ENCODE measurements at regions not wholly inside any gene's neighbourhood (a gene's known extent, or its start where the extent isn't known, plus 50 kb on each side); places are given as distances from the start of the nearest gene placed in this dataset.

GRCh38 chr6:115120391-115120790, 777.6 kb upstream of the HS3ST5 start:
- H3K27ac ChIP-seq, result no peak overlapping the region
- WGBS (ENCODE audit: missing lambda C conversion rate), result 41% methylated on average over 1 of the region's 1 CpG
- FAIRE-seq (no peak), ATAC-seq (no peak), DNase-seq (ENCODE audit: low read depth in 1 of 2, low spot score in 1 of 2) (no peak)
- no peaks in the 10 kb centered on the region for H3K9me3 ChIP-seq
- ChIA-PET POLR2A (no interaction called here), CTCF (no interaction called here)
- H3K4me1 ChIP-seq, result no peaks in the 10 kb centered on the region
- no peak overlapping the region for H3K4me3 ChIP-seq
- TF ChIP-seq E2F6 (IDR thresholded peaks at IDR 0.05; ENCODE audit: borderline replicate concordance, low read depth) (no peak), POLR2A (IDR thresholded peaks at IDR 0.05; ENCODE audit: low read length) (no peak), JUN (IDR thresholded peaks at IDR 0.05) (no peak), ESRRA (IDR thresholded peaks at IDR 0.05; ENCODE audit: borderline replicate concordance, low read length) (no peak), HOXB5 (CRISPR knock-in tag; IDR thresholded peaks at IDR 0.05) (no peak), FOXS1 (CRISPR knock-in tag; IDR thresholded peaks at IDR 0.05) (no peak), EP300 (IDR thresholded peaks at IDR 0.05) (no peak), FOSL2 (IDR thresholded peaks at IDR 0.05) (no peak), FOSL2 (CRISPR knock-in tag; IDR thresholded peaks at IDR 0.05) (no peak), ZSCAN20 (CRISPR knock-in tag; IDR thresholded peaks at IDR 0.05) (no peak), NFE2L2 (conservative IDR thresholded peaks at IDR 0.05; ENCODE audit: low read length) (no peak), CHD2 (IDR thresholded peaks at IDR 0.05; ENCODE audit: low read length, partially characterized antibody) (no peak), HOXB13 (CRISPR knock-in tag; IDR thresholded peaks at IDR 0.05; ENCODE audit: low read depth) (no peak), CBX8 (IDR thresholded peaks at IDR 0.05) (no peak)
- no peak overlapping the region for H3K4me2 ChIP-seq

- TF ChIP-seq FOSL2 (IDR thresholded peaks at IDR 0.05), result no peak
- no peak for TF ChIP-seq FOSL2 (CRISPR knock-in tag; IDR thresholded peaks at IDR 0.05)
- TF ChIP-seq RFX5 (IDR thresholded peaks at IDR 0.05), result no peak
- TF ChIP-seq SMC3 (IDR thresholded peaks at IDR 0.05), result no peak
- no peak for TF ChIP-seq JUNB (IDR thresholded peaks at IDR 0.05)
- TF ChIP-seq FOSB (CRISPR knock-in tag; IDR thresholded peaks at IDR 0.05), result no peak
- TF ChIP-seq NR3C1 (IDR thresholded peaks at IDR 0.05), result no peak
- TF ChIP-seq PHF8 (IDR thresholded peaks at IDR 0.05; ENCODE audit: borderline replicate concordance, low read depth), result no peak
- no peak for TF ChIP-seq MAFK (IDR thresholded peaks at IDR 0.05; ENCODE audit: partially characterized antibody)
- no peak for TF ChIP-seq CHD2 (IDR thresholded peaks at IDR 0.05; ENCODE audit: low read length, partially characterized antibody)
- no peak for TF ChIP-seq ZC3H11A (IDR thresholded peaks at IDR 0.05)
- TF ChIP-seq RARB (CRISPR knock-in tag; IDR thresholded peaks at IDR 0.05), result no peak
- TF ChIP-seq HMGXB4 (CRISPR knock-in tag; IDR thresholded peaks at IDR 0.05; ENCODE audit: borderline replicate concordance), result no peak
- no peak for DNase-seq (ENCODE audit: low read depth in 1 of 2, low spot score in 1 of 2)
- no peaks in the 10 kb centered on the region for H3K9me3 ChIP-seq
- POLR2A ChIA-PET, result no interaction called here
- no peak overlapping the region for H3K27ac ChIP-seq
- no peaks in the 10 kb centered on the region for H3K4me1 ChIP-seq
- ATAC-seq, result no peak
- CTCF ChIA-PET, result no interaction called here
- H3K4me3 ChIP-seq, result no peak overlapping the region
- H3K4me2 ChIP-seq, result no peak overlapping the region
- no peak for FAIRE-seq
- 0% methylated on average over 2 of the region's 2 CpGs for whole genome bisulfite sequencing (ENCODE audit: missing lambda C conversion rate)
These were observed 748.6 kb upstream of the HS3ST5 start for GRCh38 chr6:115091461-115091860.

DNA sequence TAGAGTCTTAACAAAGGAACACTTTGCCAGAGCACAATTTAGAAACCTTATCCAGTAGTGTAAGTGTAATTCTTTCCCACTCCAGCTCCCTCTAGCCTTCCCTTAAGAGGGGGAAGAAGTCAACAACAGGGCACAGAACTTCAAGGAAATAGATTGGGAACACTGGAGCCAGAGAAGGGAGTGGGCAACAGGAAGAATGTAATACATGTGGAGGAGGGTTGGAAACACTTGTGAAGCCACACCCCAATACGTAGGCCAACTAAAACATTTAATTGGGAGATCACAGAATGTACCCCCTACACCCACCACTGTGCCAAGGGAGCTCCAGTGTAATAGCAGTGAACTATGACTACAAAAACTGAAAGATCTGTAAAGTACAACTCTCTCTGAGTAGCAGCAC, 735.7 kb upstream of the HS3ST5 start:
- no peak overlapping the region for H3K27ac ChIP-seq
- DNase-seq (ENCODE audit: low read depth in 1 of 2, low spot score in 1 of 2), result no peak
- H3K4me1 ChIP-seq, result no peaks in the 10 kb centered on the region
- POLR2A ChIA-PET, result no interaction called here
- CTCF ChIA-PET, result no interaction called here
- no peak overlapping the region for H3K4me2 ChIP-seq
- no peak for FAIRE-seq
- ATAC-seq, result no peak
- H3K4me3 ChIP-seq, result no peak overlapping the region
- WGBS (ENCODE audit: missing lambda C conversion rate), result 0% methylated on average over 1 of the region's 1 CpG
- H3K9me3 ChIP-seq, result no peaks in the 10 kb centered on the region
- TF ChIP-seq SMC3 (IDR thresholded peaks at IDR 0.05) (no peak), NR3C1 (IDR thresholded peaks at IDR 0.05) (no peak)
- TF ChIP-seq, protein P1, sequence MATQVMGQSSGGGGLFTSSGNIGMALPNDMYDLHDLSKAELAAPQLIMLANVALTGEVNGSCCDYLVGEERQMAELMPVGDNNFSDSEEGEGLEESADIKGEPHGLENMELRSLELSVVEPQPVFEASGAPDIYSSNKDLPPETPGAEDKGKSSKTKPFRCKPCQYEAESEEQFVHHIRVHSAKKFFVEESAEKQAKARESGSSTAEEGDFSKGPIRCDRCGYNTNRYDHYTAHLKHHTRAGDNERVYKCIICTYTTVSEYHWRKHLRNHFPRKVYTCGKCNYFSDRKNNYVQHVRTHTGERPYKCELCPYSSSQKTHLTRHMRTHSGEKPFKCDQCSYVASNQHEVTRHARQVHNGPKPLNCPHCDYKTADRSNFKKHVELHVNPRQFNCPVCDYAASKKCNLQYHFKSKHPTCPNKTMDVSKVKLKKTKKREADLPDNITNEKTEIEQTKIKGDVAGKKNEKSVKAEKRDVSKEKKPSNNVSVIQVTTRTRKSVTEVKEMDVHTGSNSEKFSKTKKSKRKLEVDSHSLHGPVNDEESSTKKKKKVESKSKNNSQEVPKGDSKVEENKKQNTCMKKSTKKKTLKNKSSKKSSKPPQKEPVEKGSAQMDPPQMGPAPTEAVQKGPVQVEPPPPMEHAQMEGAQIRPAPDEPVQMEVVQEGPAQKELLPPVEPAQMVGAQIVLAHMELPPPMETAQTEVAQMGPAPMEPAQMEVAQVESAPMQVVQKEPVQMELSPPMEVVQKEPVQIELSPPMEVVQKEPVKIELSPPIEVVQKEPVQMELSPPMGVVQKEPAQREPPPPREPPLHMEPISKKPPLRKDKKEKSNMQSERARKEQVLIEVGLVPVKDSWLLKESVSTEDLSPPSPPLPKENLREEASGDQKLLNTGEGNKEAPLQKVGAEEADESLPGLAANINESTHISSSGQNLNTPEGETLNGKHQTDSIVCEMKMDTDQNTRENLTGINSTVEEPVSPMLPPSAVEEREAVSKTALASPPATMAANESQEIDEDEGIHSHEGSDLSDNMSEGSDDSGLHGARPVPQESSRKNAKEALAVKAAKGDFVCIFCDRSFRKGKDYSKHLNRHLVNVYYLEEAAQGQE (IDR thresholded peaks at IDR 0.05), result no peak
